CD4-positive, alpha-beta T cell treated with Interferon alpha-2 for 1 hour (primary cell): ENCODE measurements at regions not wholly inside any gene's neighbourhood (a gene's known extent, or its start where the extent isn't known, plus 50 kb on each side); places are given as distances from the start of the nearest gene placed in this dataset.

Source experiments
- DNase-seq, 2 donors: peaks; one replicate each; pipeline ENCODE4 v3.0.0-alpha.2; 2020 to 2022

DNA sequence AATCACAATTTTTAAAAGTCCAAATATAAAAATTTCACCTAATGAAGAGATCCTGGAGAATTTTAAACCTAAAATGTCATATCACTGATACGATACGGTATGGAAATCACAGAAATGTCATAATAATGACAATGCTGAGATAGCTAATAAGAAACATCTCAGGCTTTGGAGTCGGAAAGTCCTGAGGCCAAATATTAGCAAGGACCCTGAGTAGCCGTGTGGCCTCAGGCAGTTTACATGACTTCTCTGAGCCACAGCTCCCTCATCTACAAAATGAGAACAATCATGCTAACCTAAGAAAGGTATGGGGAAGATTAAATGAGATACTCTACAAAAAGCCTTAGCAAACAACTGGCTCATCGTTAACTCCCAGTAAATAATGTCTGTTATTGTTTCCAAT lies 100.9 kb upstream of the NEBL start:
- DNase-seq: no peak

DNA sequence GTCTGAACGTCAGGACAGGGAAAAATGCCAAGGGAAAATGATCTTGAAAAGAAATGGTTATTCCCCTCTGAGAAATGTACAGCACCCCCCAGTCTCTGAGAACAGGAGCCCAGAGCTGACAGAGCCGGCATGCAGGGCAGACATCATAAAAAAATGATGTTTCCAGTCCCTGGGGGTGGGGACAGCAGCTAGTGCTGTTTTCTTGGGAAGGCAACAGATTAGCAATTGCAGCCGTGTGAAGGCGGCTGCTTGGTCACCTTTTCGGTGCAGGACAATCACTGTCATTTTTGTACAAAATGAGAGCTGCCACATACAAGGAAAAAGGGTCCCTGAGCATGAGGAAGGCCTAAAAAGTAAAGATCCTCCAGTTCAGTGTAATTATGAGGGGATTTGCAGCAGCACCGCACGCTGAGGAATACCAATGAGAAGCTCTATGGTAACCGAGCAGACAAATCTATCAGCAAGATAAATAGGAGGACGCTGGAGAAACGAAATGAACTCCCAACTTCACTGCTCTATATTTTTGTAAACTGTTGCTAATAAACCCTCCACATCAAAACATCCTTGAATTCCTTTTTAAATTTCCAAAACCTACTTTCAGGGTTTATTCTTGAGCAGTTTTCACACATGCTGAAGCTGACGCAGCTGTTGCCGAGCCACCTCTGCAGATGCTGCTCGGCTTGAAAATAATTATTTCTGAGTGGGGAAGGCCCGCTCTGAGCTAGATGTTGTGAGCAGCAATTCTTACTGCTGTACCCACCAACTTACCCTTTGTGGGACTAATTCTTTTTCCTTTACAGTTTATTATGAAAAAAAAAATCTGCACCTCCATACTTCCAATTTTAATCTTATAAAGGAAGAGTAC lies 98.2 kb upstream of the NEBL start:
- DNase-seq: no peak

DNA sequence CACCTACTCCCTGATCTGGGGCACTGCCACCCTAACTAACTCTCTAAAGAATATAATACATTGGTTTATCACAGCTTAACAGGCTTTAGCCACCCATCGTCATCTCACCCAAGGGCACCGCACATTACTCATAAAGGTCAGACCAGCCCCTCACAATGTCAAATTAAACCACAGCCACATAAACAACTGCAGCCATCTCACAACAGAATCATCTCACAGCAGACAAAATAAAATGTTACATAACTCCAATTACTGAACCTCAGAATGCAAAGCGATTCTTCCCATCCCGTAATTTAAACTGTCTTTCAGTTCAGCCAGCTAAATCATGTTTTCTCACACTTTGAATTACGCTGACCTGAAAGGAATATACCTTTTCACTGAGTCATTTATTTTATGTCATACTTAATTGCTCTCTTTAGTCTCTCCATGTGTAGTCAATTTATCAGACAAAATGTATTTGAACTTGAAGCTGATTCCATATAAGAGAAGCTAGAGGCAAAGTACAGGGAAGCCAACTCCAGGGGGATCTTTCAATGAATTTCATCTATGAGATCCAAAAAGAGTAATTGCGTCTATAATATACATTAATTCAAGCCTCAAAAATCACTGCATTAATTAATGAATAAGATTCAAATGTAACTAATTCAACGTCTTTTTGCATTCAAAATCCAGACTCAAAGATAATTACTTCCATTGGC lies 96.9 kb upstream of the NEBL start:
- DNase-seq: no peak

DNA sequence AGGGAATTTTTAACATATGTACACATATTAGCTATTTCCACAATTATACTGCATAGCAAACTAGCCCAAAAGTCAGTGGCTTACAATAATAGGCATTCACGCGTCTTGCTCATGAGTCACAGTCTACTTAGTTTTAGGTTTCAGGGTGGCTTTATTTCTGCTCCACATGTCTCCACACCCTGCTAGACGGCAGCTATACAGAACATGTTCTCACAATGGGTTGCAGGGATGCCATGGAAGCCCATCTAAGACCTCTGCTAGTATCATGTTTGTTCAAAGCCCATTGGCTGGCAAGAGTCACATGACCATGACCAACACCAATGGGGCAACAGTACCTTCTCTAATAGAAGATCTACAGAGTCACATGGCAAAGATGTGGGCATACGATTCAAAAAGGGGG lies 96.3 kb upstream of the NEBL start:
- DNase-seq: no peak

DNA sequence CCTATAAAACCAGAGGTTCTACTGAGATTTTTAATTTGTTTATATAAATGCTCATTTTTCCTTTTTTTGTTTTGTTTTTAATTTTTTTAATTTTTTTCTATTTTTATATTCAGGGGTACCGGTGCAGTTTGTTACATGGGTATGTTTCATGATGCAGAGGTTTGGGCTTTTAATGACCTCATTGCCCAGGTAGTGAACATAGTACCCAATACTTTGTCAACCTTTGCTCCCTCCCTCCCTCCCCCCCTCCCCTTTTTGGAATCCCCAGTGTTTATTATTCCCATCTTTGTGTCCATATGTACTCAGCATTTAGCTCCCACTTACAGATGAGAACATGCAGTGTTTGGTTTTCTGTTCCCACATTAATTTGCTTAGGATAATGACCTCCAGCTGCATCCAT lies 94.4 kb upstream of the NEBL start:
- no peak for DNase-seq

DNA sequence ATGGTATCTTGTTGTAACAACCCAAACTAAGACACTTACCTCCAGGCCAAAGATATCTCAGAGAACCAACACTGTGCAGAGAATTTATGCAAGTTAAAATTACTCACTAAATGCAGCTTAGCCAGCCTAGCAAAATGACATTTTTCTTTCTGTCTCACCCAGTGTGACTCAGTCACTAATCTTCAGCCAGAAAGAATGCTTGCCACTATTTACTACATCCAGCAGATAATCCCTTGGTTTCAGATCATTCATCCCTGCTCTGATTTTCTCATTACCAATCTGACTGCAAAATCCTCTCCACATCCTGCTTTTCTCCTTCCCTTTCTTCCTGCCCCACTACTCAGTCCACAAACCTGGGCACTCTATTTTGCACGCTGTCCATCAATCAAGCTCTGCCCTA lies 93.5 kb upstream of the NEBL start:
- no peak for DNase-seq

DNA sequence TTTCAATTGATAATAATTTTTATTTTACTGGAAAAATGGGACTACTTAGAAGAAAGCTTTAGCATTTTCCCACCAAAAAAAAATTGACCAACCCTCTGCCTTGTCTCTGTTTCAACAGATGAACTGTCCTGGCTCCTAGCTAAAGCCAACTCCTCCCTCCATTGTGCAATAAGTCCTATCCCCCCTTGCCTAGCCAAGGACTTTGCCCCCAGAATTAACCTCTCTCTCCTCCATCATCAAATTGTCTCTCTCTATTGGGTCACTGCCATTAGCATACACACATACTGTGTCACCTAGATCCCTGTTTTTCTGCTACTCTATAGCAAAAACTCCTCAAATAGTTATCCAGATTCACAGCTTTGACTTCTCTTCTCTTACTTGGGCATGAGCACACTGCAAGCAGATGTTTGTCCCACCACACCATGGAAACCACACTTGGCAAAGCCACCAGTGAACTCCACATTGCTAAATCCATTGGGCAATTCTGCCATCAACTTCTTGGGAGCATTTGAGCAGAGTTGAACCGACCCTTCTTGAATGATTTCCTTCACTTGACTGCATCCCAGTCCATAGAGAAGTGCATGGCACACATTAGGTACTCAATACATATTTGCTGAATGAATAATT lies 91.4 kb upstream of the NEBL start:
- DNase-seq: no peak

DNA sequence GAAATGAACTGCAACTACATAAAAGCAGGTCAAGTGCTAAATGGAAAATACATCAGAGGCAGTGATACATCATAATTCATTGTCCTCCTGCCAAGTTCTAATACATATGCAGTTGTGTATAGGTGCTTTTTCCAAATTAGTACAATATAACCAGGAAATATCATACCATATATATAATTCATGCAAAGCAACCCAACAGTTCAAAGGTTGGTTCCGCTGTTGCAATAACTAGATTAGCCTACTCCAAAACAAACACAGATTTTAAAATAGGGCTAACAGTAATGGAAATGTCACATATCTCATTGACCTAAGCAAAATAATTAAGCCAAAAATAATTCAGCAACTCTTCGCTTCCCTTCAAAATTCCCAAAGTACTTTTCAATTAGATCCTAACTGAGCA lies 88.9 kb upstream of the NEBL start:
- DNase-seq: no peak

DNA sequence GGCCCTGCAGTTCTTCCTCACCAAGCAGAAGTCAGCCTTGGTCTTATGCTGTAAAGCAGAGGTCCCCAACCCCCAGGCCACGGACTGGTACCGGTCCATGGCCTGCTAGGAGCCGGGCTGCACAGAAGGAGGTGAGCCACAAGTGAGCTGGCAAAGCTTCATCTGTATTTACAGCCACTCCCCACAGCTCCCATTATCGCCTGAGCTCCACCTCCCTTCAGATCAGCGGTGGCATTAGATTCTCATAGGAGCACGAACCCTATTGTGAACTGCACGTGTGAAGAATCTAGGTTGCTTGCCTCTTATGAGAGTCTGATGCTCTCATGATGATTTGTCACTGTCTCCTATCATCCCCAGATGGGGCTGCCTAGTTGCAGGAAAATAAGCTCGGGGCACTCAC lies 87.6 kb upstream of the NEBL start:
- no peak for DNase-seq

DNA sequence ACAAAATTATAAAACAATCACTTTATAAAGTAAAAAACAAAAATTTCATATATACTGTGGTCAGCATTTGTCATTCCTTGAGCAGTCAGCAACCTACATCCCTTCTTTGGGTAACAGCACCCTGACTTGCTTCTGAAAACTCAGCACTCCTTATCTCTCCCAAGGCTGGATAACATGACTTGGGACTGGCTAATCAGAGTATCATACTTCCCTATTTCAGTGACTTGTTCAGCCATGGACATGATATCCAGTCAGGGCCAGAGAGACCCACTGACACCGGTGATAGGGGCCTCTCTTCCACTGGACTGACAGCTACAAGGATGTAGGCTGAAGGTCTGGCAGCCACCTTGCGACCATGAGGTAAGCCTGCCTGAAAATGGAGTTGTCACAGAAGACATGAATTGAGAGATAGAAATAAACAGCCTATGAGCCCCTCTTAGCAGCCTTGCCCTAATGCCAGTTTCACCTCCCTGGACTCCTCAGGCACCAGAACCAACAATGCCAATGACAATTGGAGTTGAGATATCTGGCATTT lies 84.4 kb upstream of the NEBL start:
- no peak for DNase-seq

DNA sequence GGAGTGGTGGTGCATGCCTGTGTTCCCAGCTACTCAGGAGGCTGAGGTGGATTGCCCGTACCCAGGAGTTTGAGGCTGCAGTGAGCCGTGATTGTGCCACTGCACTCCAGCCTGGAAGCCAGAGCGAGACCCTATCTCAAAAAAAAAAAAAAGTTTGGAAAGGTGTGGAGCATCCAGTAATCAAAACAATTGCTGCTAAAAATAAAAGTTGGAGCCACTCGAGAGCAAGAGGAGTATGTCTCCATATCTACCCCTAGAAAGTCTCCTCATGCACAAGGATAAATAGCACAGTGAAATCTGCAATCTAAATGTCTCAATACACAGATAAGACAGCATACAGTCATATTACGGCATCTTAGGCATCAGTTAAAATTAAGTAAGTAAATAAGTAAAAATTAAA lies 81.5 kb upstream of the NEBL start:
- no peak for DNase-seq

DNA sequence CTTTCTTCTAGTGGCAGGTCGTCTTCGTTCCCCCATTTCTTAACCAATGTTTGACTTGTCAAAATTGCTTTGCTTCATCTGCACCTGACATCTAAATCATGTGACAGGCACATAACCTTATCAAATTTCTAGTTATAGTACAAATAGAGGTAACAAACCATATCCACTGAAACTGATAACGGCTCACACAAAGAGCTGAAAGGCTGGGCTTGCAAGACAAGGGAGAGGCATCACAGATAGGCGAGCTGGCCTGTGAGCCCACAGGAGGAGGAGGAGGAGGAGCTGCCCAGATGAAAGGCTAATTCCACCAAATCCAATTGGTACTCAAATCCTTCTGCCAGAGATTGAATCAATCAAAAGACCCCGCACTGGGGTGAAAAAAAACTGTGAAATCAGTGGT lies 80.2 kb upstream of the NEBL start:
- no peak for DNase-seq

DNA sequence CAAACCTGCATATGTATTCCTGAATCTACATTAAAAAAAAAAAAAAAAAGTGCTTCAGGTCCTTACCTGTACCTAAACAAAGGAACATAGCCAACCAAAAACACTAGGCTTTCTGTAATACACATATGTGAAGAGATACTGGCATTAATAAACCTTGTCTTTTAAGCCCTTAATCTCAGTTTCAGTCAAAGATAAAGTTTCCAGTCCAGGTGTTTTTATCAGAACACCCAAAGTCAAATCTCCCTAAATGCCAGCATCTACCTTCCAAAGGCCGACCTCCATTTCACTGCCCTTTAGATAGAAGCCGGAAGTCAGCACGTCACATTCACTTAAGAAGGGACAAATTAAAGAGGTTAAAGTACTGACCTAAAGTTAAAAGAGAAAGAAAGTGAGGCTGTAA lies 79.8 kb upstream of the NEBL start:
- DNase-seq: no peak

DNA sequence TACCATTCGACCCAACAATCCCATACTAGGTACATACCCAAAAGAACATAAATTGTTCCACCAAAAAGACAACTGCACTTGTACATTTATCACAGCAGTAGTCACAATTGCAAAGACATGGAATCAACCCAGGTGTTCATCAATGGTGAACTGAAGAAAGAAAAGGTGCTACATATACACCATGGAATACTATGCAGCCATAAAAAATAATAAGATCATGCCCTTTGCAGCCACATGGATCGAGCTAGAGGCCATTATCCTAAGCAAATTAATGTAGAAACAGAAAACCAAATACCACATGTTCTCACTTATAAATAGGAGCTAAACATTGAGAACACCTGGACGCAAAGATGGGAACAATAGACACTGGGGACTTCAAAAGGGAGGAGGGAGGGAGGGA lies 79.3 kb upstream of the NEBL start:
- DNase-seq: no peak

DNA sequence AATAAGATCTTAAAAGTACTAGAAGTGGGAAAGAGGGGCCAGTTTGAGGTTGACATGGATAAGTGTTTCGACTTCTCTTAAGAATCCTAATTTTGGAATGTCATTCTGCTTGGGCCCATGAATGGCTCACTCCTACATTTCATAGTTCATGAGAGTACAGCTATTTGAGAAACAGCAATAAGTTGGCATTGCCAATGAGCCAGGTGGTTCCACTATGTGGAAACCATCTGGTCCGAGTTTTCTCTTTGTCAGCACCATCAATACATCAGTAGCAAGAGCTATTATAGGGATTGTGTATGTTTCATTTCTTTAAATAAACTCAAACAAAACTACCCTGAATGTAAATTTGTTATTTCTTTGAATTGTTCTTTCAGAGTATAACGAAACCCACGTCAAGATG lies 78.1 kb upstream of the NEBL start:
- DNase-seq: no peak

DNA sequence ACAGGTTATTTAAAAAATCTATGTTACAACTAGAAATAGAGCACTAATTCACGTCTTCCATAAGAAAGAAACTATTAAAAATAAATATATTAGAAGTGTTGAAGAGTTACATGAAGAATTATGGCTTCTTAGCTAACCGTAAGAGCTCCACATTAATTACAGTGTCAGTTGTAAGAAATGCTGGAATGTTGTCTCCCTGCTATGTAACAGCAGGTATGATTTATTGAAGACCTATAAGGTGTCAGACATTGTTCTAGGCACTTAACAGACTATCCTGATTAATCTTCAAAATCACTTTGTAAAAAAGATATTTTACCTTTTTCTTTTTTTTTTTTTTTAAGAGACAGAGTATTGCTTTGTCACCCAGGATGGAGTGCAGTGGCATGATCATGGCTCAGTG lies 75.8 kb upstream of the NEBL start:
- DNase-seq: no peak

DNA sequence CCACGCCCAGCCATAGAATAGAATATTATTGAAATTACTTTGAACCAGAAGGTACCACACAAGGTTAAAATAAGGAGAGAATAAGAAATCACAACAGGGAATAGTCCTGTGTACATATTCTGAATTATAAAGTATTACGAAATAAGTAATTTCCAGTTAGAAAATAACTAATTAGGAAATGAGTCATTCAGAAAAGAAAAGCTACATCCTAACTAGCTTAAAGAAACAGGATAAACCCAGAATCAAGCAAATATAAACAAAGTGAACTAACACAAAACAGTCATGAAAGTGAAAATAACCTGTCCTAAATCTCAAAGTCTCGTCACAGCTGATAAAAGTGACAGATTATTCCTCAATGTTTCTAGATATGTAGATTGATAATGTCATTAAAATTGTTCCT lies 74.8 kb upstream of the NEBL start:
- no peak for DNase-seq

DNA sequence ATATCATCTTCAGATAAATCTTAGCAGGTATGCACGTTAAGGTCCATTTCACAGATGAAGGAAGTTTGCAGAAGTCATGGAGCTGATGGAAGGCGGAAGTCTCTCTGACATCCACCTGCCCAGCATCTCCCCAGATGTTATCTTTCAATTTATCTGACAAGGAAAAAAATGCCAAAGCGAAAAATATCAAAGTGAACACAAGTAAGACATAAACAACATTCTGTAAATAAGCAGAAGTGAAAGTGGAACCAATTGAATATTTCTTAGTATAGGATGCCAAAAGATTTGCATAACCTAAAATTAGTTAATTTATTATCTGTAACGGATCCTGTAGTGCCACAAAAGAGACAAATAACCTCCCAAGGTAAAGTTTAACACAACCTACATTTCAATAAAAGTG lies 73.6 kb upstream of the NEBL start:
- no peak for DNase-seq

DNA sequence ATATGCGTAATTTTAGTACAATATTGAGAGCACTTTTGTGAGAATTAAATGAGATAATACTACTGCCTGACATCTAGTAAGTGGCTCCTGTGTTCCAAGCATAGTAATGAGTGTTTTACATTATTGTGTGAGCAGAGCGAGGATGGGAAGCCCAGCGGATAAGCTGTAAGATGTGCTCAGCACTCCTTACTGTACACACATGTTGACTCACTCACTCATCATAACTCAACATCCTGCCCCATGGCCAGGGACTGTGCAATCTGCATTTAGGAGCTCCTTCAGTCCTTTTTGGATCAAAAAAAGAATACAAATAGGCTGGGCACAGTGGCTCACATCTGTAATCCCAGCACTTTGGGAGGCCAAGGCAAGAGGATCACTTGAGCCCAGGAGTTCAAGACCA lies 72.9 kb upstream of the NEBL start:
- DNase-seq: no peak

DNA sequence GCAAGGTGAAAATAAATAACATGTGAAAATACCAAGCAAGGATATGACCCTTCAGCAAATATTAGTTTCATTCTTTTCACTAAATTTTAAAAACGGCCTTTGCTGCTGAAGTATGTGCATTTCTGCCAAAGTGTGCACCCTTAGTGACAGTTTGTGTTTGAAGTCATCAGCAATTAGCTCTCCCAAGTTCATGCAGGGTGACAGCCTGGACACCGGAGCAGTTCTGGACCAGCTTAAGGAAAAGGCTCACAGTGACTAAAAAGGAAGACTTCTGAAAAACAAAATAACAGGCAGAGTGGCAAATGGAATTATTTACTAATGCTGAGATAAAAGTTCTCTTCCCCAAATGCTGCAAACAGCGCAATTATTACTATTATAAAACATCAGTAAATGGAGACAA lies 69.3 kb upstream of the NEBL start:
- no peak for DNase-seq

DNA sequence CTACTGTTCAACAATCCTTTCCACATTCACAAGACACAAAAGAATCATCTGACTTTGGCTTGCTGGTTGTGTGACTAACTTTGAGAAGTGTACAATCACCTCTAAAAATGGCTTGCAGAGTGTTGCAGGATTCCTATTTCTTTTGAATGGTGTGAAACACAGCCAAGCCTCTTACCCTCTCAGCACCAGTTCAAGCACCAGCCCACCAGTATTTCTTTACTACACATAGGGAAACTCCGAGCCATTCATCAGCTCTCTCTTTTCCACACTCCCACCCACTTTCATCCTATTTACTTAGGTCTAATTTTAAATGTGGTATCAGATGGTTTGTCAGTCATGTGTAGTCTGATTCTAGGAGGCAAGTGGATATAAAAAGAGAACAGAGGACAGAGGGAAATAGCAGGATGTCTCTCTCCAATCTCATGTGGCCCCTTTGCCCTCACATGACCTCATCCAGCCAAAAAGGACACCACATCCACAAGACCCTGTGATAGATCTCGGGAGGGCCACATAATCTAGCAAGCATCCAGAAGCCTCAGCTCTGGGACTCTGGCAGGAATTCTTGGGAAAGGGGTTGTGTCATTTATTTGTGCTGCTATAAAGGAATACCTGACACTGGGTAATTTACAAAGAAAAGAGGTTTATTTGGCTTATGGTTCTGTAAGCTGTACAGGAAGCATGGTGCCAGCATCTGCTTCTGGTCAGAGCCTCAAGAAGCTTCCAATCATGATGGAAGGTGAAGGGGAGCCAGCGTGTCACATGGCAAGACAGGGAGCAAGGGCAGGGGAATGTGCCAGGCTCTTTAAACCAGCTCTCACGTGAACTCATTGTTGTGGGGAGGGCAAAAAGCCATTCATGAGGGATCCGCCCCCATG lies 66.8 kb upstream of the NEBL start:
- no peak for DNase-seq

DNA sequence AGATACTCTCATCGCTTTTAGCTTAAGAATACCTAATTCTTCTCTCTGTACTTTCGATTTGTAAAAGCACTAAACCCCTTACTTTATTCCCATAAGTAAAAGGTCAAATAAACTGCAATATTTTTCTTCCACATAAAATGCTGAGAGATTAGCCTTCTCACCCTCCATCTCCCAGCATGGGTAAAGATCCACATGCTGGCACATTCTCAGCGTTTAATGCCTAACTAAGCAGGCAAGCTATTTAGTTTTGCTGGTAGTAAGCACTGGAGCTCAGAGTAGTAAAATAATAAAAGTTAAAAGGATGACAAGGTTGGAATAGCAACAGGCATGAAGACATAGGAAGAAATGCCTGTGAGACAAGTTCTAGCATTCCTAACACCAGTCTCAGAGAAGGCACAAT lies 65.9 kb upstream of the NEBL start:
- no peak for DNase-seq

DNA sequence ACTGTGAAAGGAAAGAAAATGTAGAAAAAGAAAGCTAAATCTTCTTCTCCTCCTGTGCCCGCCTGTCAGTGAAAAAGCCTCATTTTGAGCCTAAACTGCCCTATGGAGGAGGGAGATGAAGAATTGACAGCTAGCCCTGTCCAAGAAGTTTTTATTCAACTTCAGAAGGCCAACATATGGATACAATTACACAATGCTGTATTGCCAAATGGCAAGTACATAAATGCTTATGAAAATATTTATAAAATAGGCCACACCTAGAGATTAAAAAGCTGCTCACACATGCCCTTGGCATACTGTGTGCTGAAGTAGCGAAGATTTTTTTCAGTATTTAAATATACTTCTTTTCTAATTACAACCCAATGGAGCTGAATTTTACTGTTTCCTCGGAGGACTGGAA lies 65.1 kb upstream of the NEBL start:
- DNase-seq: no peak
